Ishikawa (cell line): ENCODE measurements at regions not wholly inside any gene's neighbourhood (a gene's known extent, or its start where the extent isn't known, plus 50 kb on each side); places are given as distances from the start of the nearest gene placed in this dataset.

Experiments
- CEBPB ChIP-seq: IDR thresholded peaks from 2 replicates; pipeline ENCODE4 v1.6.1; 2012
- CREB1 ChIP-seq: IDR thresholded peaks from 2 replicates; pipeline ENCODE4 v1.6.1; 2012; ENCODE audit warnings: low read depth
- EGR1 ChIP-seq: IDR thresholded peaks from 2 replicates; pipeline ENCODE4 v1.6.1; 2012
- EP300 ChIP-seq: IDR thresholded peaks from 2 replicates; pipeline ENCODE4 v1.6.1; 2012; ENCODE audit warnings: borderline replicate concordance
- FOXM1 ChIP-seq: IDR thresholded peaks from 2 replicates; pipeline ENCODE4 v1.6.1; 2012; ENCODE audit warnings: low read depth, borderline replicate concordance
- MAX ChIP-seq: IDR thresholded peaks from 2 replicates; pipeline ENCODE4 v1.6.1; 2012
- NFIC ChIP-seq: IDR thresholded peaks from 2 replicates; pipeline ENCODE4 v1.6.1; 2012
- RAD21 ChIP-seq: IDR thresholded peaks from 2 replicates; pipeline ENCODE4 v1.6.1; 2012; ENCODE audit warnings: low read depth
- REST ChIP-seq: IDR thresholded peaks from 2 replicates; pipeline ENCODE4 v1.6.1; 2012; ENCODE audit warnings: low read depth, mild to moderate bottlenecking
- TAF1 ChIP-seq: IDR thresholded peaks from 2 replicates; pipeline ENCODE4 v1.6.1; 2012; ENCODE audit warnings: low read depth, mild to moderate bottlenecking
- TCF12 ChIP-seq: IDR thresholded peaks from 2 replicates; pipeline ENCODE4 v1.6.1; 2012; ENCODE audit warnings: low read depth
- TEAD4 ChIP-seq: IDR thresholded peaks from 2 replicates; pipeline ENCODE4 v1.6.1; 2012
- USF1 ChIP-seq: IDR thresholded peaks from 2 replicates; pipeline ENCODE4 v1.6.1; 2012
- YY1 ChIP-seq: IDR thresholded peaks from 2 replicates; pipeline ENCODE4 v1.6.1; 2012; ENCODE audit warnings: low read depth
- ZBTB7A ChIP-seq: IDR thresholded peaks from 2 replicates; pipeline ENCODE4 v1.6.1; 2012; ENCODE audit warnings: low read depth

GRCh38 chr4:163063891-163064290, 102.8 kb downstream of the NAF1 start:
- TF ChIP-seq RAD21 (no peak), FOXM1 (no peak), MAX (no peak), CREB1 (no peak), TCF12 (no peak)

- TF ChIP-seq TEAD4 (no peak), CEBPB (no peak), RAD21 (peak; percentile 56), CREB1 (no peak), YY1 (no peak), REST (no peak)
These were observed 118.2 kb downstream of the NAF1 start for GRCh38 chr4:163048447-163048846.

GRCh38 chr4:163042306-163042705, 124.4 kb downstream of the NAF1 start:
- no peak for TF ChIP-seq TCF12
- no peak for TF ChIP-seq MAX
- no peak for TF ChIP-seq ZBTB7A
- TF ChIP-seq EP300 = no peak
- TF ChIP-seq NFIC = no peak
- no peak for TF ChIP-seq REST
- no peak for TF ChIP-seq FOXM1
- TF ChIP-seq CREB1 = no peak
- TF ChIP-seq TAF1 = no peak
- no peak for TF ChIP-seq USF1
- no peak for TF ChIP-seq CEBPB
- no peak for TF ChIP-seq TEAD4
- no peak for TF ChIP-seq RAD21

GRCh38 chr4:163017135-163017534, 149.6 kb downstream of the NAF1 start:
- TF ChIP-seq MAX (no peak), FOXM1 (no peak), ZBTB7A (no peak), EGR1 (no peak), REST (no peak), YY1 (no peak), TEAD4 (no peak), CEBPB (no peak), RAD21 (no peak), TCF12 (no peak), USF1 (no peak), NFIC (no peak), EP300 (no peak), TAF1 (no peak), CREB1 (no peak)

- no peak for TF ChIP-seq EGR1
- TF ChIP-seq TEAD4 = no peak
- no peak for TF ChIP-seq NFIC
- TF ChIP-seq ZBTB7A = no peak
- no peak for TF ChIP-seq TAF1
- no peak for TF ChIP-seq USF1
- no peak for TF ChIP-seq REST
- TF ChIP-seq MAX = no peak
- no peak for TF ChIP-seq YY1
- no peak for TF ChIP-seq TCF12
- TF ChIP-seq FOXM1 = no peak
- TF ChIP-seq EP300 = no peak
- no peak for TF ChIP-seq CEBPB
- TF ChIP-seq RAD21 = no peak
These were observed 153.9 kb downstream of the NAF1 start for GRCh38 chr4:163012816-163013215.
